Caco-2 (cell line): ENCODE measurements at regions not wholly inside any gene's neighbourhood (a gene's known extent, or its start where the extent isn't known, plus 50 kb on each side); places are given as distances from the start of the nearest gene placed in this dataset.

Experiments used
- BruUV-seq: library from RNA; stranded (reverse); fragments of 400-500 nt; replicated peaks from 2 replicates; lab custom pipeline; 2021; lab: Mats Ljungman, UMichigan
- CTCF ChIA-PET: fragments of 300-600 bp; sonication (Branson Sonifier 250); formaldehyde crosslinking; loops from one replicate; lab custom pipeline; 2022; ENCODE audit warnings: antibody characterized with exemption; lab: Charles Lee
- POLR2A ChIA-PET: fragments of 300-600 bp; sonication (Branson Sonifier 250); formaldehyde crosslinking; loops from one replicate; lab custom pipeline; 2022; ENCODE audit warnings: antibody characterized with exemption; lab: Charles Lee
- DNase-seq, 2 experiments: peaks; one replicate each; pipeline versions ENCODE4 v3.0.0 to v3.0.0-alpha.2; 2020 to 2022
- H3K27me3 ChIP-seq: replicated peaks from 2 replicates; pipeline ENCODE4 v1.6.0; 2011; ENCODE audit warnings: low read length; ENCODE audit not compliant: control insufficient read depth, insufficient read depth
- H3K36me3 ChIP-seq: 2 replicates; pipeline ENCODE4 v1.5.1; 2011; ENCODE audit warnings: low read length; ENCODE audit not compliant: control insufficient read depth, insufficient read depth
- H3K4me1 ChIP-seq: fragments of 250-450 bp; sonication (Bioruptor Pico); 2 replicates; pipeline ENCODE4 v1.5.1; 2020; ENCODE audit warnings: mild to moderate bottlenecking
- H3K4me3 ChIP-seq: 2 replicates; pipeline ENCODE4 v1.5.1; 2011; ENCODE audit warnings: low read depth, mild to moderate bottlenecking, control low read depth, low read length
- H3K9me3 ChIP-seq: fragments of 250-450 bp; sonication (Bioruptor Pico); 2 replicates; pipeline ENCODE4 v1.5.1; 2020; ENCODE audit warnings: mild to moderate bottlenecking, moderate library complexity
- H3K27ac Mint-ChIP-seq: one replicate; pipeline ENCODE4 v1.8.0; 2022; ENCODE audit warnings: mixed read lengths; ENCODE audit not compliant: unreplicated experiment
- H3K27me3 Mint-ChIP-seq: one replicate; pipeline ENCODE4 v1.8.0; 2022; ENCODE audit warnings: mixed read lengths; ENCODE audit not compliant: insufficient read depth, unreplicated experiment
- H3K36me3 Mint-ChIP-seq: one replicate; pipeline ENCODE4 v1.8.0; 2022; ENCODE audit warnings: mild to moderate bottlenecking, mixed read lengths; ENCODE audit not compliant: insufficient read depth, unreplicated experiment
- H3K4me1 Mint-ChIP-seq: one replicate; pipeline ENCODE4 v1.8.0; 2022; ENCODE audit warnings: low read depth, mixed read lengths; ENCODE audit not compliant: unreplicated experiment
- H3K4me3 Mint-ChIP-seq: one replicate; pipeline ENCODE4 v1.8.0; 2022; ENCODE audit warnings: mild to moderate bottlenecking, moderate library complexity, mixed read lengths; ENCODE audit not compliant: unreplicated experiment
- H3K9me3 Mint-ChIP-seq: one replicate; pipeline ENCODE4 v1.8.0; 2022; ENCODE audit warnings: mixed read lengths; ENCODE audit not compliant: unreplicated experiment
- intact Hi-C: fragments of 100-400 bp; cut with micrococcal nuclease; formaldehyde crosslinking; loops from one replicate; pipeline ENCODE4 v1.10.0; 2022; ENCODE audit not compliant: unreplicated experiment
- TF ChIP-seq, protein P1 (sequence below), 2 experiments: fragments of 200-600 bp in 1 of 2; IDR thresholded peaks; 1 replicate in 1 of 2; 2 replicates in 1 of 2; pipeline versions ENCODE4 v1.5.1 to v1.8.0; 2011 to 2022; ENCODE audit warnings: antibody characterized with exemption in 1 of 2, control low read depth in 1 of 2, inconsistent platforms in 1 of 2, low read depth in 1 of 2, low read length in 1 of 2, mild to moderate bottlenecking in 1 of 2, moderate library complexity in 1 of 2; ENCODE audit not compliant: insufficient read depth in 1 of 2, severe bottlenecking in 1 of 2, unreplicated experiment in 1 of 2

DNA sequence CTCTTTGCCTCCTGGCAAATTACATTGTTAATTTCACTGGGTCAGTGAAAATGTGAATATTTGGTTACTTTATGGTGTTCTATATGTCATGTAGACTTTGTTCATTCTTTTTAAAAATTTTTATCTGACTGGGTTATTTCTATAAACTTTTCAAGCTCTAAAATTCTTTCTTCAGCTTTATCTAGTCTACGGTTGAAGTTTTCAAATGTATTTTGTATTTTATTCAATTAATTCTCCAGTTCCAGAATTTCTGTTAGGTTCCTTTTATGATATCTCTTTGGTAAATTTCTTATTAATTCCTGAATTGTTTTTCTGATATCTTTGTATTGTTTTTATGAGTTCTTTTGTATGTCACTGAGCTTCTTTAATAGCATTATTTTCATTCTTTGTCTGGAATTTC, 228.1 kb downstream of the LPIN1 start:
- Histone ChIP-seq H3K9me3 (peaks cover 15% of the 10 kb centered on the region), H3K4me1 (no peaks in the 10 kb centered on the region), H3K4me3 (no peak overlapping the region), H3K36me3 (no peaks in the 10 kb centered on the region), H3K27me3 (no peaks in the 10 kb centered on the region)
- H3K9me3 Mint-ChIP-seq: peaks cover 10% of the 10 kb centered on the region
- H3K36me3 Mint-ChIP-seq: no peaks in the 10 kb centered on the region
- TF ChIP-seq, protein P1, sequence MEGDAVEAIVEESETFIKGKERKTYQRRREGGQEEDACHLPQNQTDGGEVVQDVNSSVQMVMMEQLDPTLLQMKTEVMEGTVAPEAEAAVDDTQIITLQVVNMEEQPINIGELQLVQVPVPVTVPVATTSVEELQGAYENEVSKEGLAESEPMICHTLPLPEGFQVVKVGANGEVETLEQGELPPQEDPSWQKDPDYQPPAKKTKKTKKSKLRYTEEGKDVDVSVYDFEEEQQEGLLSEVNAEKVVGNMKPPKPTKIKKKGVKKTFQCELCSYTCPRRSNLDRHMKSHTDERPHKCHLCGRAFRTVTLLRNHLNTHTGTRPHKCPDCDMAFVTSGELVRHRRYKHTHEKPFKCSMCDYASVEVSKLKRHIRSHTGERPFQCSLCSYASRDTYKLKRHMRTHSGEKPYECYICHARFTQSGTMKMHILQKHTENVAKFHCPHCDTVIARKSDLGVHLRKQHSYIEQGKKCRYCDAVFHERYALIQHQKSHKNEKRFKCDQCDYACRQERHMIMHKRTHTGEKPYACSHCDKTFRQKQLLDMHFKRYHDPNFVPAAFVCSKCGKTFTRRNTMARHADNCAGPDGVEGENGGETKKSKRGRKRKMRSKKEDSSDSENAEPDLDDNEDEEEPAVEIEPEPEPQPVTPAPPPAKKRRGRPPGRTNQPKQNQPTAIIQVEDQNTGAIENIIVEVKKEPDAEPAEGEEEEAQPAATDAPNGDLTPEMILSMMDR (IDR thresholded peaks at IDR 0.05; ENCODE audit: insufficient read depth in 1 of 2, low read depth in 1 of 2, low read length in 1 of 2, severe bottlenecking in 1 of 2, unreplicated experiment in 1 of 2): no peak
- intact Hi-C loops: no loop called here
- ChIA-PET CTCF (no interaction called here), POLR2A (no interaction called here)
- no peak overlapping the region for H3K4me3 Mint-ChIP-seq
- H3K27ac Mint-ChIP-seq: no peak overlapping the region
- H3K27me3 Mint-ChIP-seq: peaks cover 10% of the 10 kb centered on the region
- BruUV-seq: no TSS peak
- H3K4me1 Mint-ChIP-seq: no peaks in the 10 kb centered on the region
- DNase-seq: no peak

GRCh38 chr2:11975373-11975772, 228.9 kb downstream of the LPIN1 start:
- Mint-ChIP-seq H3K4me3 (no peak overlapping the region), H3K27me3 (peaks cover 10% of the 10 kb centered on the region), H3K36me3 (no peaks in the 10 kb centered on the region), H3K9me3 (peaks cover 10% of the 10 kb centered on the region), H3K4me1 (no peaks in the 10 kb centered on the region), H3K27ac (no peak overlapping the region)
- no TSS peak for BruUV-seq
- POLR2A ChIA-PET: no interaction called here
- Histone ChIP-seq H3K9me3 (peaks cover 15% of the 10 kb centered on the region), H3K4me1 (no peaks in the 10 kb centered on the region), H3K36me3 (no peaks in the 10 kb centered on the region), H3K4me3 (no peak overlapping the region), H3K27me3 (no peaks in the 10 kb centered on the region)
- CTCF ChIA-PET: no interaction called here
- DNase-seq: no peak
- intact Hi-C loops: no loop called here
- TF ChIP-seq, protein P1 (IDR thresholded peaks at IDR 0.05; ENCODE audit: insufficient read depth in 1 of 2, low read depth in 1 of 2, low read length in 1 of 2, severe bottlenecking in 1 of 2, unreplicated experiment in 1 of 2): no peak

DNA sequence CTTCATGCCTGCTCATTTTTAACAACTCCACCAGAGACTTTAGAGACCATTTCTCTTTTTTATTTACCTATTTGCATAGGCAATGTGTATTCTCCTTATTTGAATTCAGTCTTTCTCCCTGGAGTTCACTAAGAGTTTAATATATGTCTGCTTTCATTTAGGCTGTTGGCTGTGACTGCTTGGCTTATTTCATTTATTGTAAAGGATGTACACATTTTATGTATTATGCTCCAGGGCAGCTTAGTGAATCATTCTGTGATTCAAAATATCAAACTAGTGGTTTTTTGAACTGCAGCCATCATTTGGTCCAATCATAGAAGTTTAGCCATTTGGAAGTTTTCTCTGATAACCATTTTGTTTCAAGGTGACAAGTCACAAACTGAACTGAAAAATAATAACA, 229.6 kb downstream of the LPIN1 start:
- intact Hi-C loops: no loop called here
- no peak overlapping the region for H3K4me3 ChIP-seq
- no peak overlapping the region for H3K4me3 Mint-ChIP-seq
- ChIA-PET POLR2A (no interaction called here), CTCF (no interaction called here)
- H3K27me3 Mint-ChIP-seq: peaks cover 10% of the 10 kb centered on the region
- DNase-seq: no peak
- BruUV-seq: no TSS peak
- H3K27me3 ChIP-seq: no peaks in the 10 kb centered on the region
- no peak overlapping the region for H3K27ac Mint-ChIP-seq
- H3K9me3 Mint-ChIP-seq: peaks cover 10% of the 10 kb centered on the region
- H3K36me3 ChIP-seq: no peaks in the 10 kb centered on the region
- H3K4me1 ChIP-seq: no peaks in the 10 kb centered on the region
- H3K4me1 Mint-ChIP-seq: no peaks in the 10 kb centered on the region
- H3K36me3 Mint-ChIP-seq: no peaks in the 10 kb centered on the region
- TF ChIP-seq, protein P1 (IDR thresholded peaks at IDR 0.05; ENCODE audit: insufficient read depth in 1 of 2, low read depth in 1 of 2, low read length in 1 of 2, severe bottlenecking in 1 of 2, unreplicated experiment in 1 of 2): no peak
- H3K9me3 ChIP-seq: peaks cover 15% of the 10 kb centered on the region
